Karpas-422 (cell line): ENCODE measurements at regions not wholly inside any gene's neighbourhood (a gene's known extent, or its start where the extent isn't known, plus 50 kb on each side); places are given as distances from the start of the nearest gene placed in this dataset.

Experiments
- DNase-seq: peaks from one replicate; pipeline ENCODE4 v3.0.0-alpha.2; 2015
- H2AFZ ChIP-seq: fragments of 200-600 bp; sonication (generic); 2 replicates; pipeline ENCODE4 v1.6.1; 2014; ENCODE audit warnings: antibody characterized with exemption, low read length, mixed read lengths
- H3K27ac ChIP-seq: fragments of 200-600 bp; sonication (generic); 2 replicates; pipeline ENCODE4 v1.5.1; 2014; ENCODE audit warnings: mild to moderate bottlenecking, low read length, moderate library complexity
- H3K27me3 ChIP-seq: fragments of 200-600 bp; sonication (generic); 2 replicates; pipeline ENCODE4 v1.6.1; 2014; ENCODE audit warnings: low read length, mixed read lengths
- H3K36me3 ChIP-seq: fragments of 200-600 bp; sonication (generic); 2 replicates; pipeline ENCODE4 v1.6.1; 2014; ENCODE audit warnings: low read length, mixed read lengths; ENCODE audit not compliant: insufficient read depth
- H3K4me1 ChIP-seq: fragments of 200-600 bp; sonication (generic); 2 replicates; pipeline ENCODE4 v1.6.1; 2014; ENCODE audit warnings: mild to moderate bottlenecking, low read length, mixed read lengths
- H3K4me2 ChIP-seq: fragments of 200-600 bp; sonication (generic); 2 replicates; pipeline ENCODE4 v1.6.1; 2014; ENCODE audit warnings: low read length, low read depth, mild to moderate bottlenecking; ENCODE audit not compliant: poor library complexity, severe bottlenecking
- H3K4me3 ChIP-seq: fragments of 200-600 bp; sonication (generic); 2 replicates; pipeline ENCODE4 v1.5.1; 2014; ENCODE audit warnings: mild to moderate bottlenecking, antibody characterized with exemption, low read length, mixed read lengths
- H3K79me2 ChIP-seq: fragments of 200-600 bp; sonication (generic); 2 replicates; pipeline ENCODE4 v1.6.1; 2014; ENCODE audit warnings: mild to moderate bottlenecking, low read length, mixed read lengths
- H3K9ac ChIP-seq: fragments of 200-600 bp; sonication (generic); 2 replicates; pipeline ENCODE4 v1.6.0; 2014; ENCODE audit warnings: low read length
- H3K9me2 ChIP-seq: fragments of 200-600 bp; sonication (generic), shearing (Covaris generic); replicated peaks from 2 replicates; pipeline ENCODE4 v1.6.0; 2014; ENCODE audit warnings: mild to moderate bottlenecking, low read length, moderate library complexity; ENCODE audit not compliant: insufficient read depth
- H3K9me3 ChIP-seq: fragments of 300-700, 200-600 bp; sonication (generic); 2 replicates; pipeline ENCODE4 v1.6.1; 2014; ENCODE audit warnings: low read length, mixed read lengths
- H4K20me1 ChIP-seq: fragments of 200-600 bp; sonication (generic); 2 replicates; pipeline ENCODE4 v1.6.1; 2014; ENCODE audit warnings: mild to moderate bottlenecking, antibody characterized with exemption, low read length, low read depth; ENCODE audit not compliant: insufficient read depth

DNA sequence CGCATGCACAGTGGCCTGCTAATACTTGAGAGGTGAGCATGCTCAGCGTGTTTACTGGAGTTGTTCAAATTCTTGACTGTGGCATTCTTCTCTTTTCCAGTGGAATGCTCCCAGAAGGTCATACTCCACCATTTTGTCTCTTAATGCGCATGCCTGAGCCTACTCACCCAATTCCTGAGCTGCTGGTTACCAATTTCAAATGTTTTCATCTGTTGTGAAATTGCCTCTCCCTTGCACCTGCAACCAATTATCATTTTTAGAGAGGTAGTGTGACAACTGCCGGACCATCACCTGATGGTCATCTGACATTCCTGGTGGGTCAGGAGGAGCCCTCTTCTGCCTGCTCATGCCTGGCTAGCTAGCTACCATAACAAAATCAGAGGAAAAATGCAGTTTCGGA, 82.2 kb upstream of the LIFR start:
- H2AFZ ChIP-seq, result no peak overlapping the region
- H3K9me3 ChIP-seq, result no peaks in the 10 kb centered on the region
- no peak overlapping the region for H3K9ac ChIP-seq
- no peaks in the 10 kb centered on the region for H3K79me2 ChIP-seq
- H3K4me3 ChIP-seq, result no peak overlapping the region
- no peaks in the 10 kb centered on the region for H3K27me3 ChIP-seq
- H4K20me1 ChIP-seq, result no peaks in the 10 kb centered on the region
- no peak for DNase-seq
- H3K27ac ChIP-seq, result no peak overlapping the region
- no peaks in the 10 kb centered on the region for H3K36me3 ChIP-seq
- H3K4me2 ChIP-seq, result no peak overlapping the region
- H3K4me1 ChIP-seq, result no peaks in the 10 kb centered on the region
- no peaks in the 10 kb centered on the region for H3K9me2 ChIP-seq

GRCh38 chr5:38639377-38640358, 83.2 kb upstream of the LIFR start:
- H2AFZ ChIP-seq, result no peak overlapping the region

DNA sequence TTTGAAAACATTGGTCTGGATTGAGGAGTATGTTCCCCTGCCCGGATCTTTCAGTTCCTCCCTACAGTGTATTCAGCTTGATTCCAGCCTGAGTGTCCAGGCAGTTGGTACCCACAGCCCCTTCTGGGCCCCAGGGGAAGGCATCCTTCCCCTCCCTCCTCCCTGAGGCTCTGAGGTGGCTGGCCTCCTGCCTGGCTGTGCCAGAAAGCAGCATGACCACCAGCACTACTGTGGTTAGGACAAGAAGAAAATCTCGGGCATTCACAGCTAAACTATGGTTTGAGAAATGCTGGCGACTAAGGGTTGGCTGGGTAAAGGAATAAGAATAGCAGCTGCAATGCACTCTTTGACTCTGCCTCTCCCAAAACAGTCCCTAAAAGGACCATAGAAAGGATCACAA, 84.6 kb upstream of the LIFR start:
- H3K9me3 ChIP-seq, result no peaks in the 10 kb centered on the region
- H3K27me3 ChIP-seq, result no peaks in the 10 kb centered on the region
- H3K27ac ChIP-seq, result no peak overlapping the region
- H2AFZ ChIP-seq, result no peak overlapping the region
- DNase-seq, result no peak
- no peaks in the 10 kb centered on the region for H3K9me2 ChIP-seq
- no peak overlapping the region for H3K9ac ChIP-seq
- no peak overlapping the region for H3K4me2 ChIP-seq
- H3K36me3 ChIP-seq, result no peaks in the 10 kb centered on the region
- no peak overlapping the region for H3K4me3 ChIP-seq
- H4K20me1 ChIP-seq, result no peaks in the 10 kb centered on the region
- H3K4me1 ChIP-seq, result no peaks in the 10 kb centered on the region
- H3K79me2 ChIP-seq, result no peaks in the 10 kb centered on the region

More at GRCh38 chr5:38639377-38640358, 83.2 kb upstream of the LIFR start:
- Histone ChIP-seq H3K9me2 (no peaks in the 10 kb centered on the region), H3K9me3 (no peaks in the 10 kb centered on the region), H3K4me2 (no peak overlapping the region), H3K27ac (no peak overlapping the region), H3K36me3 (no peaks in the 10 kb centered on the region), H3K27me3 (no peaks in the 10 kb centered on the region), H3K9ac (no peak overlapping the region), H3K4me1 (no peaks in the 10 kb centered on the region), H4K20me1 (no peaks in the 10 kb centered on the region), H3K4me3 (no peak overlapping the region), H3K79me2 (no peaks in the 10 kb centered on the region)
- DNase-seq, result no peak

GRCh38 chr5:38642189-38642911, 85.9 kb upstream of the LIFR start:
- Histone ChIP-seq H4K20me1 (no peaks in the 10 kb centered on the region), H3K4me1 (no peaks in the 10 kb centered on the region), H3K27ac (no peak overlapping the region), H3K36me3 (no peaks in the 10 kb centered on the region), H3K27me3 (no peaks in the 10 kb centered on the region), H3K4me2 (no peak overlapping the region), H2AFZ (no peak overlapping the region), H3K9me3 (no peaks in the 10 kb centered on the region), H3K9me2 (no peaks in the 10 kb centered on the region), H3K79me2 (no peaks in the 10 kb centered on the region), H3K9ac (no peak overlapping the region), H3K4me3 (no peak overlapping the region)
- DNase-seq, result no peak

DNA sequence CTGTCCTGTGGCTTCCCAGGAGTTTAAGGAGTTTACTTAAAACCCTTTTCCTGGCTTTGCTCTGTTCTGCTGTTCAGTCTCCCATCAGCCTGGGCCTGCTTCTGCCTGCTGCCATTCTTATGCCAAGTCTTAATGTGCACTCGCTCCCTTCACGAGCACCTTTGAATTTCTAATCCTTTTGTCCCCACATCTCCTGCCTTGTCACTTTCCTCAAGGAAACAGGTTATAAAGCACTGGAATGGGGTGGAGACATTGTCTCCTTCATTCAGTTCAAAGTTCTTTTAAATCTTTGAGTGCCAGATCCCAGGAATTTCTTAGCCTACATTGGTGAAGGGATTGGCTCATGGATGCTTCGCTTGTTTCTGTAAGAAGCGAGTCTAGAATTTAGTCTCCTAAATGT, 87.2 kb upstream of the LIFR start:
- H2AFZ ChIP-seq, result no peak overlapping the region
- no peak for DNase-seq
- H3K9me2 ChIP-seq, result no peaks in the 10 kb centered on the region
- no peaks in the 10 kb centered on the region for H3K27me3 ChIP-seq
- no peaks in the 10 kb centered on the region for H3K9me3 ChIP-seq
- no peak overlapping the region for H3K4me2 ChIP-seq
- no peak overlapping the region for H3K27ac ChIP-seq
- H3K36me3 ChIP-seq, result no peaks in the 10 kb centered on the region
- H3K9ac ChIP-seq, result no peak overlapping the region
- no peaks in the 10 kb centered on the region for H3K4me1 ChIP-seq
- H3K4me3 ChIP-seq, result no peak overlapping the region
- H3K79me2 ChIP-seq, result no peaks in the 10 kb centered on the region
- no peaks in the 10 kb centered on the region for H4K20me1 ChIP-seq

- Histone ChIP-seq H2AFZ (no peak overlapping the region), H4K20me1 (no peaks in the 10 kb centered on the region), H3K36me3 (no peaks in the 10 kb centered on the region), H3K4me3 (no peak overlapping the region), H3K27ac (no peak overlapping the region), H3K9me2 (no peaks in the 10 kb centered on the region), H3K27me3 (no peaks in the 10 kb centered on the region), H3K9me3 (no peaks in the 10 kb centered on the region), H3K9ac (no peak overlapping the region), H3K4me1 (no peaks in the 10 kb centered on the region), H3K4me2 (no peak overlapping the region), H3K79me2 (no peaks in the 10 kb centered on the region)
- DNase-seq, result no peak
Observed at GRCh38 chr5:38645508-38645907, 89.1 kb upstream of the LIFR start.

DNA sequence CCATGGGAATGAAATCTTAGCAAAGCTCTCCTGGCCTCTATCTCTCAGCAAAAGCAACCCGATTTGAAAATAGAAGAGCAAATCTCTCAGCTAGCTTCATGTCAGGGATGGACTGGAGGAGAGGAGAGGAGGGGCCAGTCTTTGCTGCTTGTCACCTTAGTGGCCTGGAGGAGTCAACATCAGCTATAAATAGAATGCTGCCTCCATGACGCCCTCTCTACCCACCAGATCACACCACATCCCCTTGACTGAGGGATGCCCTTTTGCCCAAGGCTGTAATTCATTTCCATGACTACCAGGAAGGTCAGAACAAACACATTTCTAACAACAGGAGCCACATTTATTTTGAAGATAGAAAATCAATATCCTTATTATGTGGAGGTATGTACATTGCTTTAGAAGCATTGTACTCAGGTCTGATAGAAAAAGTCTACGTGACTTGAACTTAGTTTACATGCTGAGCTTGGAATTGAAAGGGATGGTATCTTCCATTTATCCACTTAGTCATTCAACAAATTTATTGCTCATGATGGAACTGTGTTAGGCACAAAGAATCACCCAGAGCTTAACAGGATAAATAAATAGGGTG, 92.4 kb upstream of the LIFR start:
- H3K9me3 ChIP-seq, result no peaks in the 10 kb centered on the region
- H3K27me3 ChIP-seq, result no peaks in the 10 kb centered on the region
- H3K4me3 ChIP-seq, result no peak overlapping the region
- no peaks in the 10 kb centered on the region for H3K79me2 ChIP-seq
- H3K9me2 ChIP-seq, result no peaks in the 10 kb centered on the region
- H2AFZ ChIP-seq, result no peak overlapping the region
- DNase-seq, result no peak
- H3K27ac ChIP-seq, result no peak overlapping the region
- no peak overlapping the region for H3K4me2 ChIP-seq
- H4K20me1 ChIP-seq, result no peaks in the 10 kb centered on the region
- no peak overlapping the region for H3K9ac ChIP-seq
- H3K36me3 ChIP-seq, result no peaks in the 10 kb centered on the region
- no peaks in the 10 kb centered on the region for H3K4me1 ChIP-seq

DNA sequence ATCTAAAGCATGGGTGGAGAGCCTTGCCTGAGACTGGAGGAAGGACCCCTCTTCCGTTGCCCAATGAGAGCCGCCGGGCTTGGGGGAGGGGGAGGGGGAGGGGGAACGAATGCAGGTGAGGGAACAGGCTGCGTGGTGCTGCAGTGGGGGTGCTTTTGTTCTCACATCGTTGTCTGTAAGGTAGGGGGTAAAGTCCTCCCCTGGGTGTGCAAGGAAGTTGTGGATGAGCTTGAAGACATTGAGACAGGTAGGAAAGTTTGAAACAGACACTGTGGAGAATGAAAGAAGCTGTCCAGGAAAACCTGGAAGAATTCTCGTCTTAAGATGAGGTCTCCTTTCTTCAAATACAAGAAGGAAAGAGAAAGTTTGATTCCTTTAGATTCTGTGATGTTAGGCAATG, 94.1 kb upstream of the LIFR start:
- Histone ChIP-seq H3K36me3 (no peaks in the 10 kb centered on the region), H3K27me3 (0 out of 2 replicates have a peak, but pooled peaks cover under 1% of the 10 kb centered on the region), H3K4me3 (no peak overlapping the region), H3K9me3 (no peaks in the 10 kb centered on the region), H3K27ac (no peak overlapping the region), H3K79me2 (no peaks in the 10 kb centered on the region), H2AFZ (no peak overlapping the region), H4K20me1 (no peaks in the 10 kb centered on the region), H3K4me1 (no peaks in the 10 kb centered on the region), H3K9me2 (no peaks in the 10 kb centered on the region), H3K4me2 (no peak overlapping the region), H3K9ac (no peak overlapping the region)
- DNase-seq, result no peak
